Heart left ventricle (tissue), 13 donors: ENCODE measurements at regions not wholly inside any gene's neighbourhood (a gene's known extent, or its start where the extent isn't known, plus 50 kb on each side); places are given as distances from the start of the nearest gene placed in this dataset.

ENCODE experiments used
- CTCF ChIP-seq, 12 donors: fragments of 200-600 bp; sonication (generic) in 4 of 12; IDR thresholded peaks; one replicate each; pipeline versions ENCODE4 v1.5.0 to v1.8.0; 2018 to 2022; ENCODE audit warnings: antibody characterized with exemption in 12 of 12, mild to moderate bottlenecking in 5 of 12
- POLR2A ChIP-seq, 2 donors: fragments of 450-650 bp; IDR thresholded peaks; one replicate each; pipeline ENCODE4 v1.6.1; 2017; ENCODE audit warnings: antibody characterized with exemption in 2 of 2, mild to moderate bottlenecking in 2 of 2, moderate library complexity in 2 of 2
- donor health status: ischemic (EF 13 %, LVEDD 7.1; RV severe dilation, severe dysfunction).
- donor health status: DM: no; HTN: yes; CAD: no.
- donor health status: DM: no; HTN: no; CAD: no.
- donor health status: ischemic (EF 25% LVEDD 6.9; RV normal size, moderate dysfunction).
- donor health status: ischemic (EF 25% LVEDD 5.7; RV mildly dilated, moderate dysfunction).
- donor health status: ischemic (EF 35%, LVEDD 5.7; RV mildly dilated, moderate dysfunction).
- donor health status: nonischemic (EF 11% LVEDD 7.7; RV severe dilation, severe dysfunction).
- donor health status: DM: yes; HTN: yes; CAD: no.
- donor health status: PGD.
- donor health status: ischemic (EF 29% LVEDD 5.4; RV normal size, mild dysfunction).
- donor health status: nonischemic (EF 23%, LVEDD 6.1; RV moderate dilation, normal function).

- no peak for TF ChIP-seq CTCF (IDR thresholded peaks at IDR 0.05)
- no peak for TF ChIP-seq POLR2A (IDR thresholded peaks at IDR 0.05)
Observed at GRCh38 chr12:105721051-105721825, 390.7 kb downstream of the C12orf75 start.
